ENCODE measurements at regions not wholly inside any gene's neighbourhood (a gene's known extent, or its start where the extent isn't known, plus 50 kb on each side); places are given as distances from the start of the nearest gene placed in this dataset.

DNA sequence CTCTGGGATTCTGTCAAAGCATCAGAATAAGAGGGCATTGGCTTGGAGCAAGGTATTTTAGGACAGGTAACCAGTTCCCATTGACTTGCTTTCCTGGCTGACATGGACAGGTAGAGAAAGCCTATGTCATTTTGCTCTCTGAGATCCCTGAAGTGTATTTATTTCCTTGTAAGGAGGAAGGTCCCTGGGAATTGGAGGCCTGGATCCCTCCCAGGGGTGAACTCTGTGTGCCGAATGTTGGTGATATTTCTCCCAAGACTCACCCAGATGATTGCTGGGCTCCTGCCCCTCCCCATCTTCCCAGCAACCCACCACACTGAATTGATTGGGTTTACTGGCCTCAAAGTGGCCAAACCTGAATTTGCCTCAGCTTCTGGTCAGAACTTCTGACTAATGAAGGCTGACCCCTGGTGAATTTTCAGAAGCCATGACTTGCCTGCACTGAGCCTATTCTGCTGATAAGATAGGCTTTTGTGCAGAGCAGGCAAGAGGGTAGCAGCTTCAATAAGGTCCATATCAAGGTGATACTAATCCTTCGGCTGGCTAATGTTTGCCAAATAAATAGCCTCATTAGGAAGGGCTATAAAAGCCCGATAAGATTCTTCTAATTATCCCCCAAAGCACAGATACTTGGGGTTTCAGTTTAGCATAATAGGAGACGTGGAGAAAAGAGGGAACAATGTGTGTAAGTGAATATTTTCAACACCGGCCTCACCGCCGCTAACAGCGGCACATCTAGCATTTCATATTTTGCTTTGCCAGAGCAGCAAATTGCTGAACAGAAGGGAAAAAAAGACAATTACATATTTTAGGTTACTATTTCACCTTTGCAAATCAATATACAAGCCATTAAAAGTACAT, 152.9 kb upstream of the PITX1 start:
- no peak for ATAC-seq
- H3K4me3 Mint-ChIP-seq, result no peak overlapping the region
- CTCF ChIA-PET, result interaction anchor here (1.2 kb wide), 1 partner anchor 84 kb away, joined by 4 read pairs; no protein-coding TSS in a partner anchor
- TF ChIP-seq, protein P1, sequence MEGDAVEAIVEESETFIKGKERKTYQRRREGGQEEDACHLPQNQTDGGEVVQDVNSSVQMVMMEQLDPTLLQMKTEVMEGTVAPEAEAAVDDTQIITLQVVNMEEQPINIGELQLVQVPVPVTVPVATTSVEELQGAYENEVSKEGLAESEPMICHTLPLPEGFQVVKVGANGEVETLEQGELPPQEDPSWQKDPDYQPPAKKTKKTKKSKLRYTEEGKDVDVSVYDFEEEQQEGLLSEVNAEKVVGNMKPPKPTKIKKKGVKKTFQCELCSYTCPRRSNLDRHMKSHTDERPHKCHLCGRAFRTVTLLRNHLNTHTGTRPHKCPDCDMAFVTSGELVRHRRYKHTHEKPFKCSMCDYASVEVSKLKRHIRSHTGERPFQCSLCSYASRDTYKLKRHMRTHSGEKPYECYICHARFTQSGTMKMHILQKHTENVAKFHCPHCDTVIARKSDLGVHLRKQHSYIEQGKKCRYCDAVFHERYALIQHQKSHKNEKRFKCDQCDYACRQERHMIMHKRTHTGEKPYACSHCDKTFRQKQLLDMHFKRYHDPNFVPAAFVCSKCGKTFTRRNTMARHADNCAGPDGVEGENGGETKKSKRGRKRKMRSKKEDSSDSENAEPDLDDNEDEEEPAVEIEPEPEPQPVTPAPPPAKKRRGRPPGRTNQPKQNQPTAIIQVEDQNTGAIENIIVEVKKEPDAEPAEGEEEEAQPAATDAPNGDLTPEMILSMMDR (IDR thresholded peaks at IDR 0.05), result no peak
- DNase-seq, result no peak
- no peaks in the 10 kb centered on the region for H3K9me3 Mint-ChIP-seq
- H3K27me3 Mint-ChIP-seq, result peaks cover 19% of the 10 kb centered on the region
- H3K27ac Mint-ChIP-seq, result no peak overlapping the region
- POLR2A ChIA-PET, result no interaction called here
- H3K36me3 Mint-ChIP-seq (ENCODE audit: low read depth), result no peaks in the 10 kb centered on the region
- intact Hi-C loops (cut with micrococcal nuclease), result no loop called here
- peaks cover 5% of the 10 kb centered on the region for H3K4me1 Mint-ChIP-seq (ENCODE audit: low read depth)

DNA sequence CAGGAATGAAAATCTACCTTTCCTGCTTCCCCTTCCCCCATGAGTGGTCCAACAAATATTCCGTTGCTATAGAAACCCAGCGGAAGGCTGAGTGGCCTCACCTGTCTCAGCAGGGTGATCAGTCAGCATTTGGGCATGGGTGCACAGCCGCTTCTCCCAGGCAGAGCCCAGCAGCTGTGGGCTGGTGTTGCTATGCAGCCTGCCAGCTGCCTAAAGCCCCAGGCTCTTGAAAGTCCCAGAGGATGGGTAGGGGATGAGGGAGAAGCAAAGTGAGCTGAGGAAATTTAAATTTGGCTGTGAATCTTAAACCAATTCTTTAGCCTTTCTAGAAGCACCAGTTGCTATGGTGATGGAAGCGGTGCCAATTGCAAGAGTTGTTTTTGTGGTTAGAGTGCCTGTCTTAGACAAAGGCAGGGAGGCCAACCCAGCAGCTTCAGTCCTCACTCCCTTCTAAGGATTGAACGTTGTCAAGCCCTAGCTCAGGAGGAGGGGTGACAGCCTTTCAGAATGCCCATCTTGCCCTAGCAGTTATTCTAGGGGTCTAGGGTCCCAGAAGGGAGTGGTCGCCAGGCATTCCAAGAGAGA, 151.5 kb upstream of the PITX1 start:
- no peaks in the 10 kb centered on the region for H3K9me3 Mint-ChIP-seq
- ChIA-PET POLR2A (interaction anchor here (1.1 kb wide), 1 partner anchor 48 kb away, joined by 3 read pairs; no protein-coding TSS in a partner anchor), CTCF (interaction anchor here (1.2 kb wide), 1 partner anchor 82 kb away, joined by 4 read pairs; no protein-coding TSS in a partner anchor)
- no peak for DNase-seq
- no peak overlapping the region for H3K27ac Mint-ChIP-seq
- TF ChIP-seq, protein P1 (IDR thresholded peaks at IDR 0.05), result no peak
- no peak overlapping the region for H3K4me3 Mint-ChIP-seq
- no peak for ATAC-seq
- intact Hi-C loops (cut with micrococcal nuclease), result no loop called here
- H3K36me3 Mint-ChIP-seq (ENCODE audit: low read depth), result no peaks in the 10 kb centered on the region
- no peaks in the 10 kb centered on the region for H3K4me1 Mint-ChIP-seq (ENCODE audit: low read depth)
- H3K27me3 Mint-ChIP-seq, result peaks cover 13% of the 10 kb centered on the region

DNA sequence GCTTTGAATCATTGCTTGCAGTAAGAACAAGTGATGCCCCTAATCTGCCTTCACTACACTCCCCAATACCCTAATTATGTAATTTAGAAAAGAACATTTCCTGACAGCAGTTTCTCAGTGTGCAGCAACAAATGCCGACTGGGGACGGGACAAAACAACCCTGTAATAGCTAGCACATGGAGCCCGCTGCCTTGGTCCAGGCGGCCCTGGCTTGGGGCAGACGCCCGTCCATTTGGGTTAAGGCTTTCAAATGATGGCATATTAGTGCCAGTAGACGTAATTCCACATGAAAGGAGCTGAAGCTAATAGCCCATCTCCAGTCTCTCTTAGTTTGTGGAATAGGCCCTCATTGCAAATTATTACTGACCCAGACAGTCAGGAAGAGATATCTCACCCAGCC, 150.6 kb upstream of the PITX1 start:
- ChIA-PET POLR2A (no interaction called here), CTCF (no interaction called here)
- Mint-ChIP-seq H3K27ac (no peak overlapping the region), H3K4me3 (no peak overlapping the region), H3K4me1 (ENCODE audit: low read depth) (no peaks in the 10 kb centered on the region), H3K9me3 (no peaks in the 10 kb centered on the region), H3K27me3 (peaks cover 7% of the 10 kb centered on the region), H3K36me3 (ENCODE audit: low read depth) (no peaks in the 10 kb centered on the region)
- intact Hi-C loops (cut with micrococcal nuclease), result no loop called here
- ATAC-seq, result no peak
- TF ChIP-seq, protein P1 (IDR thresholded peaks at IDR 0.05), result no peak
- no peak for DNase-seq

DNA sequence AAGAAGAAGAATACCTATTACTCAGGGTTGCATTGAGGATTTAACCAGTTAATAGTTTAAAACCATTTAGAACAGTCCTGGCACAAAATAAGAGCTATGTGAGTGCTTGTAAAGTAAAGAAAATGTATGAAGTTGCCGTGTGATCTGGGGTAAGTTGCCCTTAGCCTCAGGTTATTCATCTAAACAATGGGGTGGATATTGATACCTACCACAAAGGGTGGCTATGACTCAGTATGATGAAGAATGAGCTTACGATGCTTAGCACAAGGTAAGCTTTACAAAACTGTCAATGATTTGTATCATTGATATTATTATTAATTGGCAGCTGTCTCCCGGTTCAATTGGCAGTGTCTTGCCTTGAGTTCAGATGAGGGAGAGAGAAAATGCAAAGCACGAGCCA, 149.4 kb upstream of the PITX1 start:
- Mint-ChIP-seq H3K36me3 (ENCODE audit: low read depth) (no peaks in the 10 kb centered on the region), H3K4me3 (no peak overlapping the region), H3K9me3 (no peaks in the 10 kb centered on the region), H3K4me1 (ENCODE audit: low read depth) (no peaks in the 10 kb centered on the region), H3K27me3 (no peaks in the 10 kb centered on the region), H3K27ac (no peak overlapping the region)
- no peak for ATAC-seq
- no peak for DNase-seq
- POLR2A ChIA-PET, result no interaction called here
- intact Hi-C loops (cut with micrococcal nuclease), result no loop called here
- TF ChIP-seq, protein P1 (IDR thresholded peaks at IDR 0.05), result no peak
- CTCF ChIA-PET, result no interaction called here

DNA sequence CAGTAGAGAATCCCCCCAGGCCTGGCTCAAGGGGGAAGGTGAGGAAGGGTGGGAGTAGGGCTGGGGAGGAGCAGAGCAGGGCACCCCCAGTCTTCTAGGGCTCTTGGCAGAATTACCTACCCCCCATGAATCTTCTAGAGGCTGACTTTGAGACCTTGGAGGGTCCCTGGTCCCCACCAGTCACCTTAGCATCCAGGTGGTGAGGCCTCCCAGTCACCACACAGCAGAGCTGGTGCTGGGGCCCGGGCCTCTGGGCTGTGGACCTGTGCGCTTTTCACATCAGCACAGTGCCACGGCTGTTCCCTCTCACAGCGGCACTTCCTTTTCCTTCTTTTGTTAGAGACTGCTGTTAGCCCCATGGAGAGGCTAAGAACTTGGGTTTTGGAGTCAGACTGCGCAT, 148.6 kb upstream of the PITX1 start:
- Mint-ChIP-seq H3K4me1 (ENCODE audit: low read depth) (no peaks in the 10 kb centered on the region), H3K9me3 (no peaks in the 10 kb centered on the region), H3K27me3 (no peaks in the 10 kb centered on the region), H3K27ac (no peak overlapping the region), H3K36me3 (ENCODE audit: low read depth) (no peaks in the 10 kb centered on the region), H3K4me3 (no peak overlapping the region)
- TF ChIP-seq, protein P1 (IDR thresholded peaks at IDR 0.05), result no peak
- CTCF ChIA-PET, result interaction anchor here (2.4 kb wide), 1 partner anchor 8 kb away, joined by 16 read pairs; no protein-coding TSS in a partner anchor
- ATAC-seq, result no peak
- POLR2A ChIA-PET, result no interaction called here
- intact Hi-C loops (cut with micrococcal nuclease), result no loop called here
- no peak for DNase-seq
